ENCODE measurements at regions not wholly inside any gene's neighbourhood (a gene's known extent, or its start where the extent isn't known, plus 50 kb on each side); places are given as distances from the start of the nearest gene placed in this dataset.

DNA sequence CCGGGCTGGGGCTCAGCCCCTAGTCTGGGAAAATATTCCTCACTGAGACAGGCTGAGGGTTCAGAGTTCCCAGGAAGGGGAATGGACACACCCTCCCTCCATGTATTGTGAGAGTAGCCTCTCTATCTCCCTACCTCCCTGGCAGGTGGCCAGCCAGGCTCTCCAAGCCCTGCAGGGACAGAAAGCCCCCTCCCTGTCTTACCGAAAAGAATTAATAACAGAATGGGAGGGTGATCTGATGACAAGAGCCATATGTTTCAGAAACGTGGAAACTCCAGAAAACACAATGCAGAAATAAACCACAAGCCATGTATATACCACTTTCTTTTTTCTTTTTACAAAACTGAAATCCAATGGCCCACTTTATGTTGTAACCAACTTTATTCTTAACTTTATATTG is 140.0 kb downstream of the CHST1 start:
- Histone ChIP-seq H3K27me3 (no peaks in the 10 kb centered on the region), H3K36me3 (no peaks in the 10 kb centered on the region), H3K9me3 (no peaks in the 10 kb centered on the region), H3K4me1 (no peaks in the 10 kb centered on the region), H3K27ac (no peak overlapping the region), H3K4me3 (no peak overlapping the region)
- no peak for DNase-seq
- intact Hi-C loops (cut with DNase I; ENCODE audit: low total_unique reads) (no loop called here), in situ Hi-C loops (cut with MboI; ENCODE audit: low sequenced_read_pairs in 4 of 4) (loop anchor here in 2 of 4 donors (25.0 kb wide), 1 partner anchor 237 kb away; no protein-coding TSS in a partner anchor)
- TF ChIP-seq, protein P1, sequence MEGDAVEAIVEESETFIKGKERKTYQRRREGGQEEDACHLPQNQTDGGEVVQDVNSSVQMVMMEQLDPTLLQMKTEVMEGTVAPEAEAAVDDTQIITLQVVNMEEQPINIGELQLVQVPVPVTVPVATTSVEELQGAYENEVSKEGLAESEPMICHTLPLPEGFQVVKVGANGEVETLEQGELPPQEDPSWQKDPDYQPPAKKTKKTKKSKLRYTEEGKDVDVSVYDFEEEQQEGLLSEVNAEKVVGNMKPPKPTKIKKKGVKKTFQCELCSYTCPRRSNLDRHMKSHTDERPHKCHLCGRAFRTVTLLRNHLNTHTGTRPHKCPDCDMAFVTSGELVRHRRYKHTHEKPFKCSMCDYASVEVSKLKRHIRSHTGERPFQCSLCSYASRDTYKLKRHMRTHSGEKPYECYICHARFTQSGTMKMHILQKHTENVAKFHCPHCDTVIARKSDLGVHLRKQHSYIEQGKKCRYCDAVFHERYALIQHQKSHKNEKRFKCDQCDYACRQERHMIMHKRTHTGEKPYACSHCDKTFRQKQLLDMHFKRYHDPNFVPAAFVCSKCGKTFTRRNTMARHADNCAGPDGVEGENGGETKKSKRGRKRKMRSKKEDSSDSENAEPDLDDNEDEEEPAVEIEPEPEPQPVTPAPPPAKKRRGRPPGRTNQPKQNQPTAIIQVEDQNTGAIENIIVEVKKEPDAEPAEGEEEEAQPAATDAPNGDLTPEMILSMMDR (IDR thresholded peaks at IDR 0.05 in 4 of 5, conservative IDR thresholded peaks at IDR 0.05 in 1 of 5), result no peak
- no peak for TF ChIP-seq POLR2A (IDR thresholded peaks at IDR 0.05)
- no peak for ATAC-seq

DNA sequence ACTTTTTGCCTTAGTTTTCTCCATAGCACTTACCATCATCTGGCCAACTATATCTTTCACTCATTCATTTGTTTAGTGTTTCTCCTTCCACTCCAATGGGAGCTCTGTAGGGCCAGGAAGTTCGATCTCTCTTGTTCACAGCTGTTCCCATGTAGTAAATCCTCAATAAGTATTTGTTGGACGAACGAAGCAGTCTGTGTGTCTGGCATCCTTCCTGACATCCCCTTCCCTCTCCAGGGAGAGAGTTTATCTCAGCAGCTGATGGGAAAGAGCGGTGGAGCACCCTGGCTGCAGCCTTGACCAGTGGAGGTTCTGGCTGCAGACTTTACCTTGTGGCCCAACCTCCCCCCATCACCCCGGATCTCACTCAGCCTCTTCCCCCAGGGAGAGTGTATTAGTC is 141.7 kb downstream of the CHST1 start:
- no peak for TF ChIP-seq POLR2A (IDR thresholded peaks at IDR 0.05)
- TF ChIP-seq, protein P1 (IDR thresholded peaks at IDR 0.05 in 4 of 5, conservative IDR thresholded peaks at IDR 0.05 in 1 of 5), result no peak
- H3K4me3 ChIP-seq, result no peak overlapping the region
- intact Hi-C loops (cut with DNase I; ENCODE audit: low total_unique reads), result no loop called here

DNA sequence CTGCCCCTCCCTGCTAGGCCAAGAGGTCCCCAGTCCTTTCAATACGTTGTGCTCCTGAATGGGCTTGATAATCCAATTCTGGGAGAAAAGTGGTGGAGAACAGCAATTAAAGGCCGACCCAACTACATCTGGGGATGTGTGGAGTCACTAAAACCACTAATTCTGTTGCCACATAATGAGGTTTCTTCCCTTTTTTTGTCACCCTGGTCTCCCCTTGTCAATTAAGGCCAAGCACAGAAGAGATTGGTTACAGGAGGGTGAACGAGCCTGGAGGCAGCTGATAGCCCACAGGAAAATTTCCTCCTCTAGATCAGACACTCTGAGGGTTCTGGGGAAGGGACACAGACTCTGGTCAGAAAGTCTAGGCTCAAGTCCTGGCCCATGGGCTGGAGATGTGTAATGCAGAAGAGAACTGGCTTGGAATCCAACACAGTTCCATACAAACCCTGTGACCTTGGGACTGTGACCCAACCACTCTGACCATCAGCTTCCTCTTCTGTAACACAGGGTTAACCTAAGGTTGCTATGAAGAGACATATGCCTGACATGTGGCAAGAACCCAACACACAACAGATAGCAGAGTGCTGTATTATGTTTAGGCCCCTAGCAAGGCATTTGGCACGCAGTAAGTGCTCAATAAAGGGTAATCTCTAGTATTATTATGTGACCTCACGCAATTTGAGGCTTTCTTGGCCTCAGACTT is 146.4 kb downstream of the CHST1 start:
- H3K36me3 ChIP-seq, result no peaks in the 10 kb centered on the region
- H3K27me3 ChIP-seq, result no peaks in the 10 kb centered on the region
- no peak overlapping the region for H3K4me3 ChIP-seq
- no peak for ATAC-seq
- H3K27ac ChIP-seq, result no peak overlapping the region
- in situ Hi-C loops (cut with MboI; ENCODE audit: low sequenced_read_pairs in 4 of 4) (no loop called here), intact Hi-C loops (cut with DNase I; ENCODE audit: low total_unique reads) (no loop called here)
- TF ChIP-seq, protein P1 (IDR thresholded peaks at IDR 0.05 in 4 of 5, conservative IDR thresholded peaks at IDR 0.05 in 1 of 5), result no peak
- TF ChIP-seq POLR2A (IDR thresholded peaks at IDR 0.05), result no peak
- DNase-seq, result no peak
- H3K9me3 ChIP-seq, result no peaks in the 10 kb centered on the region
- H3K4me1 ChIP-seq, result no peaks in the 10 kb centered on the region

More for the DNA sequence above, 141.7 kb downstream of the CHST1 start:
- no peak for DNase-seq
- Histone ChIP-seq H3K27ac (no peak overlapping the region), H3K27me3 (no peaks in the 10 kb centered on the region), H3K36me3 (no peaks in the 10 kb centered on the region), H3K4me1 (no peaks in the 10 kb centered on the region), H3K9me3 (no peaks in the 10 kb centered on the region)
- ATAC-seq, result no peak
- in situ Hi-C loops (cut with MboI; ENCODE audit: low sequenced_read_pairs in 4 of 4), result no loop called here

DNA sequence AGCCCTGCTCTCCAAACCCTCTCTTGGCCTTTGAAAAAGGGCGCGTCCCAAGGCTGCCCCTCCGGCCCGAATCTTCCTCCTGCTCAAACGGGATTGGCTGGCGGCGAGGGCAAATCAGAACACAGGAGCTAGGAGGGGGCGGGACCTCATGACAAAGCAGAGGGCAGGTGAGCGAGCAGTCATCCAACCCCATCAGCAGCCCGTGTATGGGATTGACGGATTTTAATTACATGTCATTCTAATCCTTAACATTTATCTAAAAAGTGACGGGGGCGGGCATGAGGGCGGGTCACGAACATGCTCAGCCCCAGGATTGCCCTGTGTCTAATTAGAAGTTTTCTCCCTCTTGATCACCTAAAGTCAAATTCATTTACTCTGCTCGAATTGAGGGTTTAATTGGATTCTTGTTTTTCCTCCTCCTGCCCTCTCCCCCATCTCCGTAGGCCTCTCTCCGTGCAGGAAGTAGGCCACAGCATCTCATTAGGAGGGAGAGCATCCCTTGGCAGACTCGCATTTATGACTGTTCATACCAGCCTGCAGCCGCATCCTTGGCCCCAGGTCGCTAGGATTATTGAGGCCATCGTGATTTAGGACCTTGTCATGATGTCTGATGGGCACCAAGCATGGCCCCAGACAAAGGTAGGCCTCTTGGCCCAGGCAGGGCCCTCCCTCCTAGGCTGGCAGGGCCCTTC is 147.1 kb downstream of the CHST1 start:
- DNase-seq, result no peak
- H3K36me3 ChIP-seq, result no peaks in the 10 kb centered on the region
- H3K27ac ChIP-seq, result no peak overlapping the region
- H3K27me3 ChIP-seq, result no peaks in the 10 kb centered on the region
- TF ChIP-seq POLR2A (IDR thresholded peaks at IDR 0.05), result no peak
- TF ChIP-seq, protein P1 (IDR thresholded peaks at IDR 0.05 in 4 of 5, conservative IDR thresholded peaks at IDR 0.05 in 1 of 5), result no peak
- intact Hi-C loops (cut with DNase I; ENCODE audit: low total_unique reads), result no loop called here
- no peaks in the 10 kb centered on the region for H3K4me1 ChIP-seq
- H3K4me3 ChIP-seq, result no peak overlapping the region
- no peaks in the 10 kb centered on the region for H3K9me3 ChIP-seq
- in situ Hi-C loops (cut with MboI; ENCODE audit: low sequenced_read_pairs in 4 of 4), result no loop called here
- ATAC-seq, result no peak
